ENCODE measurements at regions not wholly inside any gene's neighbourhood (a gene's known extent, or its start where the extent isn't known, plus 50 kb on each side); places are given as distances from the start of the nearest gene placed in this dataset.

DNA sequence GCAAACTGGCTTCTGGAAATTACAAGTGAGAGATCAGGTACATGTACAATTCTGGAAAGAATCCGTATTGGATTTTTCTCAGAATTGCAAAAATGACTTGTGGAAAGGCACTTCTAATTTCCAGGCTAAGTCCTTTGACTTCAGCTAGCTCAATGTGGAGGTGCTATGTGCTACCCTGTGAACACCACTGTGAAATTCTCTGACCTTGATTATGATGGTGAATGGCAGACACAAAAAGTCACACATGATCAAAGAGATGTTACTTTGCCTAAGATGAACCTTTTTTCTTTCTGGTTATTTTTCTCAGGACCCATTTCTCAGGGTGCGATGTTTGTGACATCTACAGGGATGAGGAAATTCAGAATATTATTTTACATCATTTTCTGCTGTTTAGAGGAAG, 856.6 kb upstream of the VRK2 start:
- no peak overlapping the region for H3K4me3 ChIP-seq
- TF ChIP-seq, protein P1, sequence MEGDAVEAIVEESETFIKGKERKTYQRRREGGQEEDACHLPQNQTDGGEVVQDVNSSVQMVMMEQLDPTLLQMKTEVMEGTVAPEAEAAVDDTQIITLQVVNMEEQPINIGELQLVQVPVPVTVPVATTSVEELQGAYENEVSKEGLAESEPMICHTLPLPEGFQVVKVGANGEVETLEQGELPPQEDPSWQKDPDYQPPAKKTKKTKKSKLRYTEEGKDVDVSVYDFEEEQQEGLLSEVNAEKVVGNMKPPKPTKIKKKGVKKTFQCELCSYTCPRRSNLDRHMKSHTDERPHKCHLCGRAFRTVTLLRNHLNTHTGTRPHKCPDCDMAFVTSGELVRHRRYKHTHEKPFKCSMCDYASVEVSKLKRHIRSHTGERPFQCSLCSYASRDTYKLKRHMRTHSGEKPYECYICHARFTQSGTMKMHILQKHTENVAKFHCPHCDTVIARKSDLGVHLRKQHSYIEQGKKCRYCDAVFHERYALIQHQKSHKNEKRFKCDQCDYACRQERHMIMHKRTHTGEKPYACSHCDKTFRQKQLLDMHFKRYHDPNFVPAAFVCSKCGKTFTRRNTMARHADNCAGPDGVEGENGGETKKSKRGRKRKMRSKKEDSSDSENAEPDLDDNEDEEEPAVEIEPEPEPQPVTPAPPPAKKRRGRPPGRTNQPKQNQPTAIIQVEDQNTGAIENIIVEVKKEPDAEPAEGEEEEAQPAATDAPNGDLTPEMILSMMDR (IDR thresholded peaks at IDR 0.05): no peak
- TF ChIP-seq POLR2A (IDR thresholded peaks at IDR 0.05): no peak
- H3K27ac ChIP-seq: no peak overlapping the region
- intact Hi-C loops (cut with DNase I): no loop called here
- no peaks in the 10 kb centered on the region for H3K4me1 ChIP-seq (replicated peaks in 1 of 2)
- H3K27me3 ChIP-seq: no peaks in the 10 kb centered on the region
- WGBS, 4 donors: 84 to 91% (median 86%) methylated on average over 2 of the region's 2 CpGs
- DNase-seq: no peak
- no peaks in the 10 kb centered on the region for H3K36me3 ChIP-seq (replicated peaks in 1 of 2)
- no peaks in the 10 kb centered on the region for H3K9me3 ChIP-seq (replicated peaks in 1 of 3)

GRCh38 chr2:57199663-57200062, 846.9 kb upstream of the VRK2 start:
- WGBS, 4 donors: 78 to 96% (median 85%) methylated on average over 3 of the region's 3 CpGs
- no peak overlapping the region for H3K27ac ChIP-seq
- no peaks in the 10 kb centered on the region for H3K4me1 ChIP-seq (replicated peaks in 1 of 2)
- intact Hi-C loops (cut with DNase I): no loop called here
- TF ChIP-seq POLR2A (IDR thresholded peaks at IDR 0.05): no peak
- TF ChIP-seq, protein P1 (IDR thresholded peaks at IDR 0.05): no peak
- no peak overlapping the region for H3K4me3 ChIP-seq
- H3K36me3 ChIP-seq (replicated peaks in 1 of 2): no peaks in the 10 kb centered on the region
- no peak for DNase-seq
- no peaks in the 10 kb centered on the region for H3K27me3 ChIP-seq
- H3K9me3 ChIP-seq (replicated peaks in 1 of 3): no peaks in the 10 kb centered on the region

DNA sequence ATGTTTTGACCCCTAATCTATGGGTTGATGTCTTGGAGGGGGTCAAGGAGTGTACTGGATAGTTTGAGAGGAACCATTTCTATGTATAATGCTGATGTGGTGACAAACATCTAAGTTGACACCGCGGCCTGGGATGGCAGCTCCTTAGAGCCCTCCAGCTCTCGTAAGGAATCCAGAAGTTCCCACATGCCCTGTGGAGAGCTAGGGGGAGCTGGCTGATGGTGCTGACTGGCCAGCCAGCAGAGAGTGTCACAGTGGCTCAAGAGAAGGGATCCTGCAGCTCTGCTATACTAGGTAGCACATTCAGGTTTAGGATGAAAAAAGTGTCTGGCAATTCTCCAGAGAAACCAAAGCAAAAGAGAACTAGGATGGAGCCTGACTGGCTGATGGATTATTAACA, 842.2 kb upstream of the VRK2 start:
- Histone ChIP-seq H3K36me3 (replicated peaks in 1 of 2) (no peaks in the 10 kb centered on the region), H3K27ac (no peak overlapping the region), H3K4me3 (no peak overlapping the region), H3K9me3 (replicated peaks in 1 of 3) (no peaks in the 10 kb centered on the region), H3K27me3 (no peaks in the 10 kb centered on the region), H3K4me1 (replicated peaks in 1 of 2) (no peaks in the 10 kb centered on the region)
- TF ChIP-seq POLR2A (IDR thresholded peaks at IDR 0.05): no peak
- TF ChIP-seq, protein P1 (IDR thresholded peaks at IDR 0.05): no peak
- intact Hi-C loops (cut with DNase I): no loop called here
- DNase-seq: no peak
- WGBS, 4 donors: 50 to 88% (median 61%) methylated on average over 3 of the region's 3 CpGs

GRCh38 chr2:57205241-57205640, 841.4 kb upstream of the VRK2 start:
- 60 to 74% (median 63%) methylated on average over 2 of the region's 2 CpGs for WGBS, 4 donors
- Histone ChIP-seq H3K36me3 (replicated peaks in 1 of 2) (no peaks in the 10 kb centered on the region), H3K4me1 (replicated peaks in 1 of 2) (no peaks in the 10 kb centered on the region), H3K4me3 (no peak overlapping the region), H3K27ac (no peak overlapping the region), H3K9me3 (replicated peaks in 1 of 3) (no peaks in the 10 kb centered on the region), H3K27me3 (no peaks in the 10 kb centered on the region)
- intact Hi-C loops (cut with DNase I): no loop called here
- no peak for DNase-seq
- TF ChIP-seq, protein P1 (IDR thresholded peaks at IDR 0.05): no peak
- TF ChIP-seq POLR2A (IDR thresholded peaks at IDR 0.05): no peak
